ENCODE measurements at regions not wholly inside any gene's neighbourhood (a gene's known extent, or its start where the extent isn't known, plus 50 kb on each side); places are given as distances from the start of the nearest gene placed in this dataset.

DNA sequence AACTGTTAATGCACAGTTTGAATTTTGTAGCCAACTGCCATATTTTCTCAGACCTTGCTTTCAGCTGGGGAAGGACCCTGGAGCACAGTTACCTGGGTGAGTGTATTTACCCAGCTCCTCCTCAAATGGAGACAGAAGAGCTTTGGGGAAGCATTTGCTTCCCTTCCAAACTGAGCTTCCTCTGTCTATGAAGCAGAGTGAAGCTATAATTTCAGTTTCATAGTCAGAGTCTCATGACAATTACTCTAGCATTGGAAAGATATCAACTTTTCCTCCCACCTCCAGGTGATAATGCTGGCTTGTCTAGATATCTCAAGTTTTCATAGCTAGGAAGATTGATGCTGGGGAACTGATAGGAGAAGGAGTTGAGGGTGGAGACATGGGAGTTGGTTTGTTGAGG, 406.4 kb upstream of the CLINT1 start:
- TF ChIP-seq, protein P1, sequence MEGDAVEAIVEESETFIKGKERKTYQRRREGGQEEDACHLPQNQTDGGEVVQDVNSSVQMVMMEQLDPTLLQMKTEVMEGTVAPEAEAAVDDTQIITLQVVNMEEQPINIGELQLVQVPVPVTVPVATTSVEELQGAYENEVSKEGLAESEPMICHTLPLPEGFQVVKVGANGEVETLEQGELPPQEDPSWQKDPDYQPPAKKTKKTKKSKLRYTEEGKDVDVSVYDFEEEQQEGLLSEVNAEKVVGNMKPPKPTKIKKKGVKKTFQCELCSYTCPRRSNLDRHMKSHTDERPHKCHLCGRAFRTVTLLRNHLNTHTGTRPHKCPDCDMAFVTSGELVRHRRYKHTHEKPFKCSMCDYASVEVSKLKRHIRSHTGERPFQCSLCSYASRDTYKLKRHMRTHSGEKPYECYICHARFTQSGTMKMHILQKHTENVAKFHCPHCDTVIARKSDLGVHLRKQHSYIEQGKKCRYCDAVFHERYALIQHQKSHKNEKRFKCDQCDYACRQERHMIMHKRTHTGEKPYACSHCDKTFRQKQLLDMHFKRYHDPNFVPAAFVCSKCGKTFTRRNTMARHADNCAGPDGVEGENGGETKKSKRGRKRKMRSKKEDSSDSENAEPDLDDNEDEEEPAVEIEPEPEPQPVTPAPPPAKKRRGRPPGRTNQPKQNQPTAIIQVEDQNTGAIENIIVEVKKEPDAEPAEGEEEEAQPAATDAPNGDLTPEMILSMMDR (IDR thresholded peaks at IDR 0.05; ENCODE audit: insufficient read depth, low read depth, low read length), result no peak
- no peaks in the 10 kb centered on the region for H3K36me3 ChIP-seq (ENCODE audit: control insufficient read depth, insufficient read depth, low read length)
- no peaks in the 10 kb centered on the region for H3K27me3 ChIP-seq (ENCODE audit: control insufficient read depth, insufficient read depth, low read length)
- no peak for DNase-seq (ENCODE audit: low read depth)
- H3K4me3 ChIP-seq (ENCODE audit: low read depth, low read length), result no peak overlapping the region
- CTCF ChIA-PET, result interaction anchor here (1.3 kb wide), 1 partner anchor 11 kb away, joined by 3 read pairs; no protein-coding TSS in a partner anchor
- POLR2A ChIA-PET, result no interaction called here

DNA sequence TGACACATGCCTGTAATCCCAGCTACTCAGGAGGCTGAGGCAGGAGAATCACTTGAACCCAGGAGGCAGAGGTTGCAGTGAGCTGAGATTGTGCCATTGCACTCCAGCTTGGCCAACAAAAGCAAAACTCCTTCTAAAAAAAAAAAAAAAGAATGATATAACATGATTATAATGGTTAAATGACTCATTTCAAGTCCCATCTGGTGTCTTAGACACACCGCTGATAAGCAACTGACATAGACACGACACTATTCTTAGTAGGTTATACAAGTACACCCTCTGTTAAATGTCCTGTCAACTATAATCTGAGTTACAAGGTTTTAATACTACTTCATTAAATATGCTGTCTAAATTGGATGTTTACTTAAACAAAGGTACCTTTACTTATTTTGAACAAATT, 405.3 kb upstream of the CLINT1 start:
- H3K36me3 ChIP-seq (ENCODE audit: control insufficient read depth, insufficient read depth, low read length), result no peaks in the 10 kb centered on the region
- ChIA-PET CTCF (interaction anchor here (1.2 to 1.3 kb wide), 2 partner anchors 10 to 24 kb away, joined by 3 read pairs; no protein-coding TSS in a partner anchor), POLR2A (no interaction called here)
- TF ChIP-seq, protein P1 (IDR thresholded peaks at IDR 0.05; ENCODE audit: insufficient read depth, low read depth, low read length), result no peak
- H3K27me3 ChIP-seq (ENCODE audit: control insufficient read depth, insufficient read depth, low read length), result no peaks in the 10 kb centered on the region
- no peak overlapping the region for H3K4me3 ChIP-seq (ENCODE audit: low read depth, low read length)
- DNase-seq (ENCODE audit: low read depth), result no peak

DNA sequence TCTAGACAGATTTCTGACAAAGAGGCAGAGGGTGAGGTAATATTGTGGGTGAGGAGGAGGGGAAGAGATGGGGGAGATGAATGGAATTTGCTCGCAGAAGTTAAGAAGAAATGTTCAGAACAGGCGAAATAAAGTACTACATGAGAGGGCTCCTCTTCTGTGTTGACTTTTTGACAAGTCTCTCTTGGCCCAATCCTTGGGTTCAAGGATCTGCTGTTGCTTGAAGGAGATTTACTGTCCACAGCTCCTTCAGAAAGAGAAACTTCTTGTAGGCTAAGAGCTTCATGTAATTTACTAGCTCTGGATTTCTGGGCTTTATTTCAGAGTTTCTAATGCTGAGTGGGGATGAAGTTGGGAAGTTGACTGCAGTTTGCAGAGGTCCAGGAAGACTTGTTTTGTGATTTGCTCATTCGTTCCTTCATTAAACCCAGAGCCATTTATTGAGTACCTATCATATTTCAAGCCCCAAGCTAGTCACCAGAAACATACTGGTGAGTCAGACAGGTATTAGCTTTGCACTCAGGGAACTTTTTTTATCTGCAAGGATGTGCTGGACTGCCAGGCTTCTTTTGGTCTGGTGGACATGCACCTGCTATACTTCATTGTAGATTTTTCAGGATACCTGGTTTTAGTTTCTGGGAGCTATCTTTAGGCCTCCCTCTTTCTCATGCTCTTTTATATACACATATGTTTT, 402.9 kb upstream of the CLINT1 start:
- H3K27me3 ChIP-seq (ENCODE audit: control insufficient read depth, insufficient read depth, low read length), result no peaks in the 10 kb centered on the region
- CTCF ChIA-PET, result no interaction called here
- POLR2A ChIA-PET, result no interaction called here
- no peak overlapping the region for H3K4me3 ChIP-seq (ENCODE audit: low read depth, low read length)
- DNase-seq (ENCODE audit: low read depth), result no peak
- TF ChIP-seq, protein P1 (IDR thresholded peaks at IDR 0.05; ENCODE audit: insufficient read depth, low read depth, low read length), result no peak
- no peaks in the 10 kb centered on the region for H3K36me3 ChIP-seq (ENCODE audit: control insufficient read depth, insufficient read depth, low read length)

DNA sequence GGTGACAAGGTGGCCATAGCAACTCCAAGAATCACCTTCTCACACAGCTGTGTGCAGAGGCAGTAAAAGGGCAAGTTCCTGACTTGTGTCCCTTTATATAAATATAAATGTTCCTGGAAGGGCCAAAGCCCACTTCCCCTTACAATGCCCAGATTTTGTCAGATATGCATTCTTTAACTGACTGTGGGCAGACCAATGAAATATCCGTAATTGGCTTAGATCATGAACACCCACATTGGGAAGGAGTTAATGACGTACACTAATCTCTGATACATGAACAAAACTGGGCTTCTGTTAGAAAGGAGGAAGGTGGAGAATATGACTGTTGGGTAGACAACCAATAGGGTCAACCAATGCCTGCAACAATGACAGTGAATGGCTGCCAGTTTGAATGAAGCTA, 397.2 kb upstream of the CLINT1 start:
- TF ChIP-seq, protein P1 (IDR thresholded peaks at IDR 0.05; ENCODE audit: insufficient read depth, low read depth, low read length), result no peak
- no peak for DNase-seq (ENCODE audit: low read depth)
- Histone ChIP-seq H3K27me3 (ENCODE audit: control insufficient read depth, insufficient read depth, low read length) (no peaks in the 10 kb centered on the region), H3K4me3 (ENCODE audit: low read depth, low read length) (no peak overlapping the region), H3K36me3 (ENCODE audit: control insufficient read depth, insufficient read depth, low read length) (no peaks in the 10 kb centered on the region)
- CTCF ChIA-PET, result no interaction called here
- POLR2A ChIA-PET, result no interaction called here

DNA sequence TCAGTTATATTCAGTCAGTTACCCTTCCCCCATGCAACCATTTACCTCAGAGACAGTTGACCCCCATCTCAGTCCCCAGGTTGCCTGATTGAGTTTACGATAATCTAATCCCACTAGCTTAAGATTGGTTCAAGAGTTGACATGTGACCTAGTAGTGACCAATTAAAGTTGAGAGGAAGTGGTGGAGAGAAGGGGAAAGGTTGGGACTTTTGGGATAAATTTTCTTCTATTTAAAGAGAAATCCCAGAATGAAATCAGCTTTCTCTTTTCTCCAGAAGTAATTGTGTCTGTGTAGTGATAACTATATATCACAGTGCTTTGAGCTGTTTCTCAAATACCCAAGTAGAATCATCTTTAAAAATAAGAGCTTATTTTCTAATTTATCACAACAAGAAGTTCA, 396.7 kb upstream of the CLINT1 start:
- Histone ChIP-seq H3K36me3 (ENCODE audit: control insufficient read depth, insufficient read depth, low read length) (no peaks in the 10 kb centered on the region), H3K4me3 (ENCODE audit: low read depth, low read length) (no peak overlapping the region), H3K27me3 (ENCODE audit: control insufficient read depth, insufficient read depth, low read length) (no peaks in the 10 kb centered on the region)
- CTCF ChIA-PET, result no interaction called here
- DNase-seq (ENCODE audit: low read depth), result no peak
- POLR2A ChIA-PET, result no interaction called here
- TF ChIP-seq, protein P1 (IDR thresholded peaks at IDR 0.05; ENCODE audit: insufficient read depth, low read depth, low read length), result no peak
